ENCODE measurements at regions not wholly inside any gene's neighbourhood (a gene's known extent, or its start where the extent isn't known, plus 50 kb on each side); places are given as distances from the start of the nearest gene placed in this dataset.

DNA sequence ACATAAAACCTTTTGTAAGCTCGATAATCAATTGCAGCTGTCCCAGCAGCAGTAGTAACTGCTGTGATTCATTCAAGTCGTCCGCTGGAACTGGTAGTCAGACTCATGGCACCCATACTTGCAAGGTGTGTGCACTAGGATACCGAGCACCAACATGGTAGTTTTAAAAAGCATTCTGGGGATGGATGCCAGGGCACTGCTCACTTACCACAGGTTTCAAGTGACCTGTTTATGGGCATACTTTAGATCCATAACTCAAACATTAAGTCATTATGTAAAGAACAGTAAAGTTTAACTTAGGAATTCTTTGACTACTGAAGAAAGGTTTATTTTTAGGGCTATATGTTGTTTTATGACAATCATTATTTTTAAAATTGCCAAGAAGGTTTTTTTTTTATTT lies 2277.6 kb downstream of the MAT2B start:
- no peaks in the 10 kb centered on the region for H3K27me3 Mint-ChIP-seq
- no peak overlapping the region for H3K27ac Mint-ChIP-seq
- no peaks in the 10 kb centered on the region for H3K4me1 Mint-ChIP-seq (ENCODE audit: low read depth)
- H3K4me3 Mint-ChIP-seq, result no peak overlapping the region
- no peaks in the 10 kb centered on the region for H3K36me3 Mint-ChIP-seq (ENCODE audit: low read depth)
- intact Hi-C loops (cut with micrococcal nuclease), result no loop called here
- ATAC-seq (no peak), DNase-seq (no peak)
- TF ChIP-seq, protein P1, sequence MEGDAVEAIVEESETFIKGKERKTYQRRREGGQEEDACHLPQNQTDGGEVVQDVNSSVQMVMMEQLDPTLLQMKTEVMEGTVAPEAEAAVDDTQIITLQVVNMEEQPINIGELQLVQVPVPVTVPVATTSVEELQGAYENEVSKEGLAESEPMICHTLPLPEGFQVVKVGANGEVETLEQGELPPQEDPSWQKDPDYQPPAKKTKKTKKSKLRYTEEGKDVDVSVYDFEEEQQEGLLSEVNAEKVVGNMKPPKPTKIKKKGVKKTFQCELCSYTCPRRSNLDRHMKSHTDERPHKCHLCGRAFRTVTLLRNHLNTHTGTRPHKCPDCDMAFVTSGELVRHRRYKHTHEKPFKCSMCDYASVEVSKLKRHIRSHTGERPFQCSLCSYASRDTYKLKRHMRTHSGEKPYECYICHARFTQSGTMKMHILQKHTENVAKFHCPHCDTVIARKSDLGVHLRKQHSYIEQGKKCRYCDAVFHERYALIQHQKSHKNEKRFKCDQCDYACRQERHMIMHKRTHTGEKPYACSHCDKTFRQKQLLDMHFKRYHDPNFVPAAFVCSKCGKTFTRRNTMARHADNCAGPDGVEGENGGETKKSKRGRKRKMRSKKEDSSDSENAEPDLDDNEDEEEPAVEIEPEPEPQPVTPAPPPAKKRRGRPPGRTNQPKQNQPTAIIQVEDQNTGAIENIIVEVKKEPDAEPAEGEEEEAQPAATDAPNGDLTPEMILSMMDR (IDR thresholded peaks at IDR 0.05), result no peak
- ChIA-PET POLR2A (no interaction called here), CTCF (no interaction called here)
- H3K9me3 Mint-ChIP-seq, result peaks cover 7% of the 10 kb centered on the region

DNA sequence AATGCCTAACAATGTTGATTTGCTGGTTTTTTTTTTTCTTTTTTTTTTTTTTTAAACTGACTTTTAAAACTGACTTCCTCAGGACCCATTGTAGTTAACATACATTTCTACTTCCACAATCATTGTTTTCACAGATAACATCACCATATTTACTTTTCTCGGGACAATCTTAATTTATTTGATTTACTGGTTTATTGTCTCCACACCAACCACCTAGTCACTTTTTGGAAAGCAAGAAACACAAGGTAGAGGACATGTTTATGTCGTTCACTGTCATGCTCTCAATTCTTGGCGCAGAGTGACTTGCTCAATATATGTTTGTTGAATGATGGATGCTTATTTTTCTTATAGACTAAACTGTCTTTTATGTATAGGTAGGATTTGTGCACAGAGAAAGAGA lies 2280.7 kb downstream of the MAT2B start:
- H3K4me3 Mint-ChIP-seq, result no peak overlapping the region
- ChIA-PET CTCF (no interaction called here), POLR2A (no interaction called here)
- H3K4me1 Mint-ChIP-seq (ENCODE audit: low read depth), result no peaks in the 10 kb centered on the region
- peaks cover 16% of the 10 kb centered on the region for H3K9me3 Mint-ChIP-seq
- DNase-seq (no peak), ATAC-seq (no peak)
- TF ChIP-seq, protein P1 (IDR thresholded peaks at IDR 0.05), result no peak
- H3K36me3 Mint-ChIP-seq (ENCODE audit: low read depth), result no peaks in the 10 kb centered on the region
- intact Hi-C loops (cut with micrococcal nuclease), result no loop called here
- no peaks in the 10 kb centered on the region for H3K27me3 Mint-ChIP-seq
- H3K27ac Mint-ChIP-seq, result no peak overlapping the region

DNA sequence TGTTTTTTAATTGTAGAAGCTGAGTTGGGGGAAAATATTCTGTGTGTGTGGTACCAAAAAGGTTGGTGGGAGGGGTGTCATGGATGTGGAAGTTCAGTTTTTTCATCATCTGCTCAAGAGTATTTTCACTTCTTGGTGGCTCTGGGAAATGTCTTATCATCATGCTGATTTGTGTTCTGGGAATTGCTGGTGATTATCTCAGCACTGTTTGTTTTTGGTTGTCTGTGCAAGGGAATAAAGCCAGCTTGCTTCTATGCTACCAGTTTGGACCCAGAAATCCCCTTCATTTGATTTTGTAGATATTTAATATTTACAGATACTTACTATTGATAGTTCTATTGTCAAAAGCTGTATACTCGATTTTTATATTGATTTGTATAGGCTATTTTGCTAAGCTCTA lies 2289.7 kb downstream of the MAT2B start:
- no peaks in the 10 kb centered on the region for H3K4me1 Mint-ChIP-seq (ENCODE audit: low read depth)
- H3K36me3 Mint-ChIP-seq (ENCODE audit: low read depth), result no peaks in the 10 kb centered on the region
- ChIA-PET POLR2A (no interaction called here), CTCF (no interaction called here)
- H3K27ac Mint-ChIP-seq, result no peak overlapping the region
- peaks cover 15% of the 10 kb centered on the region for H3K9me3 Mint-ChIP-seq
- intact Hi-C loops (cut with micrococcal nuclease), result no loop called here
- H3K27me3 Mint-ChIP-seq, result no peaks in the 10 kb centered on the region
- TF ChIP-seq, protein P1 (IDR thresholded peaks at IDR 0.05), result no peak
- no peak for ATAC-seq
- H3K4me3 Mint-ChIP-seq, result no peak overlapping the region
- DNase-seq, result no peak

DNA sequence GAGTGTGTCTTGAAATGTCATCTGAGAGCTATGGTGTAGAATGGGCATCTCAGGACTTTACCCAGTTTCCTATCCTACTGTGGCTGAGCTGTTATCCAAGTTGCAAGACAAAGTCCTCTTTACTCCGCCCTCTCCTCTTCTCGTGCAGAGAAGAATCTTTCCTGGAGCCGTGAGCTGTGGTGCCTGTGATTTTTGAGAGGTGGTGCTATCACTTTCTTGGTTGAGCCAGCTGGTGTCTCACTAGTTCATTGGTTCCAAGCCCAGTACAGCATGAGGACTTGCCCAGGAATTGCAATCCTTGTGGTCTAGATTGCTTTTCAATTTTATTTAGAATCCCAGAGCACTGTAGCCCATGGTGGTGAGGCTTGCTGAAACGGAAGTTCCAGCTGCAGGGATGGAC lies 2300.3 kb downstream of the MAT2B start:
- Mint-ChIP-seq H3K27me3 (no peaks in the 10 kb centered on the region), H3K4me1 (ENCODE audit: low read depth) (no peaks in the 10 kb centered on the region), H3K4me3 (no peak overlapping the region), H3K27ac (no peak overlapping the region), H3K9me3 (peaks cover 3% of the 10 kb centered on the region), H3K36me3 (ENCODE audit: low read depth) (no peaks in the 10 kb centered on the region)
- ChIA-PET POLR2A (no interaction called here), CTCF (no interaction called here)
- intact Hi-C loops (cut with micrococcal nuclease), result no loop called here
- DNase-seq (no peak), ATAC-seq (no peak)
- TF ChIP-seq, protein P1 (IDR thresholded peaks at IDR 0.05), result no peak

DNA sequence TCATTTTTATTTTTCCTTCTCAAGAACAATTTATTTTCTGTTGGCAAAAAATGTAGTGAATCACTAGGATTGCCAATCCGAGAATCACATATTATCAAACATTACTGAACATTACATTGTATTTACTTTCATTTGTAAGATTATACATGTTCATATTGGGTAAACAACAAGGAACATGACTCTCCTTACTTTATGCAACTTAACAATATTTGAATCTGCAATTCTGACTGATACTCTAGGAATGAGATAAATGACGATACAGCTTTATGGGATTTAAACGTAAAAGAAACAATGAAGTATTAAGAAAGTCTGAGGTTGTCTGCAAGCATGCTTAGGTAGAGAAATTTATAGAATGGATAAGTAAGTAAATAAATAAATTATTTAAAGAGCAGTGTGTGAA lies 2302.9 kb downstream of the MAT2B start:
- H3K27me3 Mint-ChIP-seq, result no peaks in the 10 kb centered on the region
- no peaks in the 10 kb centered on the region for H3K4me1 Mint-ChIP-seq (ENCODE audit: low read depth)
- CTCF ChIA-PET, result no interaction called here
- POLR2A ChIA-PET, result no interaction called here
- ATAC-seq, result no peak
- intact Hi-C loops (cut with micrococcal nuclease), result no loop called here
- H3K27ac Mint-ChIP-seq, result no peak overlapping the region
- no peak overlapping the region for H3K4me3 Mint-ChIP-seq
- TF ChIP-seq, protein P1 (IDR thresholded peaks at IDR 0.05), result no peak
- no peak for DNase-seq
- no peaks in the 10 kb centered on the region for H3K36me3 Mint-ChIP-seq (ENCODE audit: low read depth)
- H3K9me3 Mint-ChIP-seq, result peaks cover 3% of the 10 kb centered on the region

Measured in activated CD8-positive, alpha-beta T cell treated with anti-CD3 and anti-CD28 coated beads for 36 hours (primary cell).